ENCODE measurements at regions not wholly inside any gene's neighbourhood (a gene's known extent, or its start where the extent isn't known, plus 50 kb on each side); places are given as distances from the start of the nearest gene placed in this dataset.
A peak's percentile ranks its signal among the peaks of the same experiment; 100 is the strongest.

- Histone ChIP-seq H3K4me1 (ENCODE audit: control insufficient read depth, insufficient read depth, low read length) (peaks cover 15% of the 10 kb centered on the region; the same call in 1 of the 2 replicates), H3K9ac (ENCODE audit: low read depth, low read length) (no peak overlapping the region), H3K27ac (ENCODE audit: low read depth, low read length) (no peak overlapping the region), H3K27me3 (ENCODE audit: control insufficient read depth, insufficient read depth, low read length) (no peaks in the 10 kb centered on the region), H3K9me3 (ENCODE audit: control insufficient read depth, insufficient read depth, low read length) (0 out of 2 replicates have a peak, but pooled peaks cover 3% of the 10 kb centered on the region), H3K4me3 (ENCODE audit: low read depth, low read length) (no peak overlapping the region), H3K36me3 (ENCODE audit: control insufficient read depth, insufficient read depth, low read length) (no peaks in the 10 kb centered on the region)
Measured at GRCh38 chr4:114087596-114088230, 108.3 kb upstream of the ARSJ start.

GRCh38 chr4:114088481-114088880 lies 109.0 kb upstream of the ARSJ start:
- Histone ChIP-seq H3K4me3 (ENCODE audit: low read depth, low read length) (no peak overlapping the region), H3K27me3 (ENCODE audit: control insufficient read depth, insufficient read depth, low read length) (no peaks in the 10 kb centered on the region), H3K9me3 (ENCODE audit: control insufficient read depth, insufficient read depth, low read length) (0 out of 2 replicates have a peak, but pooled peaks cover 3% of the 10 kb centered on the region), H3K27ac (ENCODE audit: low read depth, low read length) (peak overlapping the region; percentile 14), H3K4me1 (ENCODE audit: control insufficient read depth, insufficient read depth, low read length) (peaks cover 15% of the 10 kb centered on the region; the same call in 1 of the 2 replicates), H3K36me3 (ENCODE audit: control insufficient read depth, insufficient read depth, low read length) (no peaks in the 10 kb centered on the region), H3K9ac (ENCODE audit: low read depth, low read length) (no peak overlapping the region)

- no peaks in the 10 kb centered on the region for H3K36me3 ChIP-seq (ENCODE audit: control insufficient read depth, insufficient read depth, low read length)
- no peak overlapping the region for H3K9ac ChIP-seq (ENCODE audit: low read depth, low read length)
- 0 out of 2 replicates have a peak, but pooled peaks cover 3% of the 10 kb centered on the region for H3K9me3 ChIP-seq (ENCODE audit: control insufficient read depth, insufficient read depth, low read length)
- H3K27me3 ChIP-seq (ENCODE audit: control insufficient read depth, insufficient read depth, low read length), result no peaks in the 10 kb centered on the region
- H3K4me1 ChIP-seq (ENCODE audit: control insufficient read depth, insufficient read depth, low read length), result peaks cover 15% of the 10 kb centered on the region; the same call in 1 of the 2 replicates
- no peak overlapping the region for H3K4me3 ChIP-seq (ENCODE audit: low read depth, low read length)
- no peak overlapping the region for H3K27ac ChIP-seq (ENCODE audit: low read depth, low read length)
Measured at GRCh38 chr4:114091546-114091945, 112.1 kb upstream of the ARSJ start.

GRCh38 chr4:114093221-114093715 lies 113.8 kb upstream of the ARSJ start:
- Histone ChIP-seq H3K4me1 (ENCODE audit: control insufficient read depth, insufficient read depth, low read length) (peaks cover 4% of the 10 kb centered on the region; the same call in 1 of the 2 replicates), H3K9ac (ENCODE audit: low read depth, low read length) (no peak overlapping the region), H3K9me3 (ENCODE audit: control insufficient read depth, insufficient read depth, low read length) (0 out of 2 replicates have a peak, but pooled peaks cover 3% of the 10 kb centered on the region), H3K4me3 (ENCODE audit: low read depth, low read length) (no peak overlapping the region), H3K27me3 (ENCODE audit: control insufficient read depth, insufficient read depth, low read length) (no peaks in the 10 kb centered on the region), H3K27ac (ENCODE audit: low read depth, low read length) (no peak overlapping the region), H3K36me3 (ENCODE audit: control insufficient read depth, insufficient read depth, low read length) (no peaks in the 10 kb centered on the region)

- no peak overlapping the region for H3K27ac ChIP-seq (ENCODE audit: low read depth, low read length)
Measured at GRCh38 chr4:114100288-114101031, 121.0 kb upstream of the ARSJ start.

GRCh38 chr4:114103908-114104307 lies 124.5 kb upstream of the ARSJ start:
- no peaks in the 10 kb centered on the region for H3K36me3 ChIP-seq (ENCODE audit: control insufficient read depth, insufficient read depth, low read length)

More at GRCh38 chr4:114100288-114101031, 121.0 kb upstream of the ARSJ start:
- Histone ChIP-seq H3K27me3 (ENCODE audit: control insufficient read depth, insufficient read depth, low read length) (no peaks in the 10 kb centered on the region), H3K9ac (ENCODE audit: low read depth, low read length) (no peak overlapping the region), H3K4me3 (ENCODE audit: low read depth, low read length) (no peak overlapping the region), H3K36me3 (ENCODE audit: control insufficient read depth, insufficient read depth, low read length) (no peaks in the 10 kb centered on the region), H3K4me1 (ENCODE audit: control insufficient read depth, insufficient read depth, low read length) (no peaks in the 10 kb centered on the region), H3K9me3 (ENCODE audit: control insufficient read depth, insufficient read depth, low read length) (no peaks in the 10 kb centered on the region)

GRCh38 chr4:114108869-114109268 lies 129.4 kb upstream of the ARSJ start:
- H3K27ac ChIP-seq (ENCODE audit: low read depth, low read length), result no peak overlapping the region
- H3K9ac ChIP-seq (ENCODE audit: low read depth, low read length), result no peak overlapping the region
- no peaks in the 10 kb centered on the region for H3K9me3 ChIP-seq (ENCODE audit: control insufficient read depth, insufficient read depth, low read length)
- H3K4me1 ChIP-seq (ENCODE audit: control insufficient read depth, insufficient read depth, low read length), result no peaks in the 10 kb centered on the region
- no peaks in the 10 kb centered on the region for H3K36me3 ChIP-seq (ENCODE audit: control insufficient read depth, insufficient read depth, low read length)
- H3K27me3 ChIP-seq (ENCODE audit: control insufficient read depth, insufficient read depth, low read length), result no peaks in the 10 kb centered on the region
- H3K4me3 ChIP-seq (ENCODE audit: low read depth, low read length), result no peak overlapping the region

More at GRCh38 chr4:114103908-114104307, 124.5 kb upstream of the ARSJ start:
- H3K9ac ChIP-seq (ENCODE audit: low read depth, low read length), result no peak overlapping the region
- no peaks in the 10 kb centered on the region for H3K9me3 ChIP-seq (ENCODE audit: control insufficient read depth, insufficient read depth, low read length)
- H3K27ac ChIP-seq (ENCODE audit: low read depth, low read length), result no peak overlapping the region
- no peaks in the 10 kb centered on the region for H3K4me1 ChIP-seq (ENCODE audit: control insufficient read depth, insufficient read depth, low read length)
- no peak overlapping the region for H3K4me3 ChIP-seq (ENCODE audit: low read depth, low read length)
- H3K27me3 ChIP-seq (ENCODE audit: control insufficient read depth, insufficient read depth, low read length), result no peaks in the 10 kb centered on the region

GRCh38 chr4:114109776-114110175 lies 130.3 kb upstream of the ARSJ start:
- no peak overlapping the region for H3K27ac ChIP-seq (ENCODE audit: low read depth, low read length)
- no peak overlapping the region for H3K4me3 ChIP-seq (ENCODE audit: low read depth, low read length)
- no peaks in the 10 kb centered on the region for H3K4me1 ChIP-seq (ENCODE audit: control insufficient read depth, insufficient read depth, low read length)
- H3K9ac ChIP-seq (ENCODE audit: low read depth, low read length), result no peak overlapping the region
- no peaks in the 10 kb centered on the region for H3K9me3 ChIP-seq (ENCODE audit: control insufficient read depth, insufficient read depth, low read length)
- H3K36me3 ChIP-seq (ENCODE audit: control insufficient read depth, insufficient read depth, low read length), result no peaks in the 10 kb centered on the region
- no peaks in the 10 kb centered on the region for H3K27me3 ChIP-seq (ENCODE audit: control insufficient read depth, insufficient read depth, low read length)

GRCh38 chr4:114115526-114115925 lies 136.1 kb upstream of the ARSJ start:
- no peaks in the 10 kb centered on the region for H3K27me3 ChIP-seq (ENCODE audit: control insufficient read depth, insufficient read depth, low read length)
- no peak overlapping the region for H3K9ac ChIP-seq (ENCODE audit: low read depth, low read length)
- no peaks in the 10 kb centered on the region for H3K9me3 ChIP-seq (ENCODE audit: control insufficient read depth, insufficient read depth, low read length)
- no peaks in the 10 kb centered on the region for H3K4me1 ChIP-seq (ENCODE audit: control insufficient read depth, insufficient read depth, low read length)
- no peak overlapping the region for H3K27ac ChIP-seq (ENCODE audit: low read depth, low read length)
- H3K36me3 ChIP-seq (ENCODE audit: control insufficient read depth, insufficient read depth, low read length), result no peaks in the 10 kb centered on the region
- H3K4me3 ChIP-seq (ENCODE audit: low read depth, low read length), result no peak overlapping the region

- H3K9ac ChIP-seq (ENCODE audit: low read depth, low read length), result no peak overlapping the region
Measured at GRCh38 chr4:114116861-114117260, 137.4 kb upstream of the ARSJ start.

GRCh38 chr4:114121221-114121620 lies 141.8 kb upstream of the ARSJ start:
- no peaks in the 10 kb centered on the region for H3K4me1 ChIP-seq (ENCODE audit: control insufficient read depth, insufficient read depth, low read length)

More at GRCh38 chr4:114116861-114117260, 137.4 kb upstream of the ARSJ start:
- no peaks in the 10 kb centered on the region for H3K27me3 ChIP-seq (ENCODE audit: control insufficient read depth, insufficient read depth, low read length)
- no peak overlapping the region for H3K27ac ChIP-seq (ENCODE audit: low read depth, low read length)
- no peaks in the 10 kb centered on the region for H3K4me1 ChIP-seq (ENCODE audit: control insufficient read depth, insufficient read depth, low read length)
- no peak overlapping the region for H3K4me3 ChIP-seq (ENCODE audit: low read depth, low read length)
- no peaks in the 10 kb centered on the region for H3K36me3 ChIP-seq (ENCODE audit: control insufficient read depth, insufficient read depth, low read length)
- no peaks in the 10 kb centered on the region for H3K9me3 ChIP-seq (ENCODE audit: control insufficient read depth, insufficient read depth, low read length)

More at GRCh38 chr4:114121221-114121620, 141.8 kb upstream of the ARSJ start:
- peaks cover 7% of the 10 kb centered on the region; the same call in 1 of the 2 replicates for H3K9me3 ChIP-seq (ENCODE audit: control insufficient read depth, insufficient read depth, low read length)
- no peaks in the 10 kb centered on the region for H3K36me3 ChIP-seq (ENCODE audit: control insufficient read depth, insufficient read depth, low read length)
- H3K27me3 ChIP-seq (ENCODE audit: control insufficient read depth, insufficient read depth, low read length), result no peaks in the 10 kb centered on the region
- H3K4me3 ChIP-seq (ENCODE audit: low read depth, low read length), result no peak overlapping the region
- H3K27ac ChIP-seq (ENCODE audit: low read depth, low read length), result no peak overlapping the region
- no peak overlapping the region for H3K9ac ChIP-seq (ENCODE audit: low read depth, low read length)

Data from HUES48 (cell line).